ENCODE measurements at regions not wholly inside any gene's neighbourhood (a gene's known extent, or its start where the extent isn't known, plus 50 kb on each side); places are given as distances from the start of the nearest gene placed in this dataset.

GRCh38 chr7:96770758-96771157 lies 61.1 kb upstream of the SEM1 start:
- TF ChIP-seq CTCF (IDR thresholded peaks at IDR 0.05; ENCODE audit: low read depth, low read length) (no peak), MYC (IDR thresholded peaks at IDR 0.05; ENCODE audit: low read depth, low read length) (no peak), MAX (IDR thresholded peaks at IDR 0.05; ENCODE audit: low read depth, low read length) (no peak), POLR2A (IDR thresholded peaks at IDR 0.05; ENCODE audit: extremely low read depth, insufficient read length) (no peak)
- no peak for DNase-seq (ENCODE audit: low read depth)
- H3K4me3 ChIP-seq (ENCODE audit: low read depth, low read length) = no peak overlapping the region

- TF ChIP-seq POLR2A (IDR thresholded peaks at IDR 0.05; ENCODE audit: extremely low read depth, insufficient read length) (no peak), CTCF (IDR thresholded peaks at IDR 0.05; ENCODE audit: low read depth, low read length) (no peak), MYC (IDR thresholded peaks at IDR 0.05; ENCODE audit: low read depth, low read length) (no peak)
- H3K4me3 ChIP-seq (ENCODE audit: low read depth, low read length) = no peak overlapping the region
- DNase-seq (ENCODE audit: low read depth) = no peak
Observed at GRCh38 chr7:96772139-96772694, 62.6 kb upstream of the SEM1 start.

GRCh38 chr7:96773483-96773882 lies 63.8 kb upstream of the SEM1 start:
- TF ChIP-seq MYC (IDR thresholded peaks at IDR 0.05; ENCODE audit: low read depth, low read length) = no peak
- TF ChIP-seq POLR2A (IDR thresholded peaks at IDR 0.05; ENCODE audit: extremely low read depth, insufficient read length) = no peak
- no peak for TF ChIP-seq MAX (IDR thresholded peaks at IDR 0.05; ENCODE audit: low read depth, low read length)
- TF ChIP-seq CTCF (IDR thresholded peaks at IDR 0.05; ENCODE audit: low read depth, low read length) = no peak
- H3K4me3 ChIP-seq (ENCODE audit: low read depth, low read length) = no peak overlapping the region
- DNase-seq (ENCODE audit: low read depth) = no peak

GRCh38 chr7:96774358-96774757 lies 64.7 kb upstream of the SEM1 start:
- DNase-seq (ENCODE audit: low read depth) = no peak
- TF ChIP-seq CTCF (IDR thresholded peaks at IDR 0.05; ENCODE audit: low read depth, low read length) = no peak
- no peak for TF ChIP-seq POLR2A (IDR thresholded peaks at IDR 0.05; ENCODE audit: extremely low read depth, insufficient read length)
- TF ChIP-seq MAX (IDR thresholded peaks at IDR 0.05; ENCODE audit: low read depth, low read length) = no peak
- TF ChIP-seq MYC (IDR thresholded peaks at IDR 0.05; ENCODE audit: low read depth, low read length) = no peak
- no peak overlapping the region for H3K4me3 ChIP-seq (ENCODE audit: low read depth, low read length)

GRCh38 chr7:96775046-96775445 lies 65.4 kb upstream of the SEM1 start:
- no peak for TF ChIP-seq CTCF (IDR thresholded peaks at IDR 0.05; ENCODE audit: low read depth, low read length)
- no peak for TF ChIP-seq MAX (IDR thresholded peaks at IDR 0.05; ENCODE audit: low read depth, low read length)
- TF ChIP-seq MYC (IDR thresholded peaks at IDR 0.05; ENCODE audit: low read depth, low read length) = no peak
- no peak overlapping the region for H3K4me3 ChIP-seq (ENCODE audit: low read depth, low read length)
- no peak for DNase-seq (ENCODE audit: low read depth)

- no peak for TF ChIP-seq CTCF (IDR thresholded peaks at IDR 0.05; ENCODE audit: low read depth, low read length)
- TF ChIP-seq MAX (IDR thresholded peaks at IDR 0.05; ENCODE audit: low read depth, low read length) = no peak
- no peak for TF ChIP-seq POLR2A (IDR thresholded peaks at IDR 0.05; ENCODE audit: extremely low read depth, insufficient read length)
- no peak for TF ChIP-seq MYC (IDR thresholded peaks at IDR 0.05; ENCODE audit: low read depth, low read length)
- no peak for DNase-seq (ENCODE audit: low read depth)
- H3K4me3 ChIP-seq (ENCODE audit: low read depth, low read length) = no peak overlapping the region
Observed at GRCh38 chr7:96778263-96778662, 68.6 kb upstream of the SEM1 start.

All from NB4 (cell line).